PC-9 (cell line): ENCODE measurements at regions not wholly inside any gene's neighbourhood (a gene's known extent, or its start where the extent isn't known, plus 50 kb on each side); places are given as distances from the start of the nearest gene placed in this dataset.

Experiments
- BruUV-seq: library from RNA; stranded (reverse); fragments of 400-500 nt; replicated peaks from 2 replicates; lab custom pipeline; 2021; lab: Mats Ljungman, UMichigan
- CTCF ChIA-PET: fragments of 300-600 bp; sonication (Branson Sonifier 250); formaldehyde crosslinking; loops from one replicate; lab custom pipeline; 2022; ENCODE audit warnings: antibody characterized with exemption; lab: Charles Lee
- POLR2A ChIA-PET: fragments of 300-600 bp; sonication (Branson Sonifier 250); formaldehyde crosslinking; loops from one replicate; lab custom pipeline; 2022; ENCODE audit warnings: antibody characterized with exemption; ENCODE audit not compliant: unreplicated experiment; lab: Charles Lee
- DNase-seq, 2 experiments: peaks; one replicate each; pipeline versions ENCODE4 v3.0.0 to v3.0.0-alpha.2; 2015 to 2022; ENCODE audit warnings: mixed read lengths in 1 of 2
- H2AFZ ChIP-seq: fragments of 200-600 bp; sonication (generic); 2 replicates; pipeline ENCODE4 v1.8.1; 2017; ENCODE audit warnings: antibody characterized with exemption
- H3F3A ChIP-seq: fragments of 200-600 bp; sonication (generic); 2 replicates; pipeline ENCODE4 v1.8.1; 2017; ENCODE audit warnings: antibody characterized with exemption, mild to moderate bottlenecking, low read depth; ENCODE audit not compliant: insufficient read depth
- H3K27ac ChIP-seq: fragments of 200-600 bp; sonication (generic); 2 replicates; pipeline ENCODE4 v1.6.1; 2016; ENCODE audit warnings: mixed run types
- H3K27me3 ChIP-seq: fragments of 200-600 bp; sonication (generic); 2 replicates; pipeline ENCODE4 v1.6.1; 2016; ENCODE audit warnings: low read depth, mixed run types; ENCODE audit not compliant: insufficient read depth
- H3K36me3 ChIP-seq: fragments of 200-600 bp; sonication (generic); 2 replicates; pipeline ENCODE4 v1.6.1; 2016; ENCODE audit warnings: low read depth, mixed run types
- H3K4me1 ChIP-seq: fragments of 200-600 bp; sonication (generic); replicated peaks from 2 replicates; pipeline ENCODE4 v1.6.1; 2016; ENCODE audit warnings: mixed run types; ENCODE audit not compliant: insufficient read depth
- H3K4me2 ChIP-seq: fragments of 200-600 bp; sonication (generic); 2 replicates; pipeline ENCODE4 v1.6.1; 2017; ENCODE audit warnings: mixed run types
- H3K4me3 ChIP-seq: fragments of 200-600 bp; sonication (generic); 2 replicates; pipeline ENCODE4 v1.6.1; 2016; ENCODE audit warnings: mixed run types
- H3K79me2 ChIP-seq: fragments of 200-600 bp; sonication (generic); 2 replicates; pipeline ENCODE4 v1.6.1; 2017; ENCODE audit warnings: low read depth, mixed run types
- H3K9me2 ChIP-seq: fragments of 200-600 bp; sonication (generic); 2 replicates; pipeline ENCODE4 v1.8.1; 2017; ENCODE audit warnings: mild to moderate bottlenecking; ENCODE audit not compliant: insufficient read depth
- H3K9me3 ChIP-seq: fragments of 200-600 bp; sonication (generic); 2 replicates; pipeline ENCODE4 v1.8.1; 2016; ENCODE audit warnings: low read depth; ENCODE audit not compliant: insufficient read depth
- H4K20me1 ChIP-seq: fragments of 200-600 bp; sonication (generic); 2 replicates; pipeline ENCODE4 v1.8.1; 2017; ENCODE audit not compliant: insufficient read depth
- CTCF ChIP-seq: fragments of 200-600 bp; sonication (generic); conservative IDR thresholded peaks from 2 replicates; pipeline ENCODE4 v1.6.1; 2017; ENCODE audit warnings: mixed run types, antibody characterized with exemption, mild to moderate bottlenecking, moderate library complexity
- EZH2 ChIP-seq: fragments of 200-600 bp; sonication (generic); IDR thresholded peaks from 2 replicates; pipeline ENCODE4 v1.8.0; 2017; ENCODE audit warnings: antibody characterized with exemption, low read depth
- intact Hi-C: fragments of 100-400 bp; cut with micrococcal nuclease; formaldehyde crosslinking; loops from one replicate; pipeline ENCODE4 v1.10.0; 2022; ENCODE audit not compliant: unreplicated experiment

- no peaks in the 10 kb centered on the region for H3K9me2 ChIP-seq
- no peaks in the 10 kb centered on the region for H3K27me3 ChIP-seq
- H3K9me3 ChIP-seq, result no peaks in the 10 kb centered on the region
- no peak overlapping the region for H3K4me3 ChIP-seq
- H3K4me1 ChIP-seq, result no peaks in the 10 kb centered on the region
- no peaks in the 10 kb centered on the region for H4K20me1 ChIP-seq
- intact Hi-C loops, result no loop called here
- TF ChIP-seq CTCF (no peak), EZH2 (no peak)
- ChIA-PET POLR2A (no interaction called here), CTCF (no interaction called here)
- H3F3A ChIP-seq, result no peaks in the 10 kb centered on the region
- no peak overlapping the region for H2AFZ ChIP-seq
- no peak overlapping the region for H3K4me2 ChIP-seq
- no peaks in the 10 kb centered on the region for H3K79me2 ChIP-seq
- H3K27ac ChIP-seq, result no peak overlapping the region
- DNase-seq, result no peak
- no TSS peak for BruUV-seq
- no peaks in the 10 kb centered on the region for H3K36me3 ChIP-seq
Observed at GRCh38 chr3:61347981-61348380, 96.7 kb upstream of the FHIT start.

DNA sequence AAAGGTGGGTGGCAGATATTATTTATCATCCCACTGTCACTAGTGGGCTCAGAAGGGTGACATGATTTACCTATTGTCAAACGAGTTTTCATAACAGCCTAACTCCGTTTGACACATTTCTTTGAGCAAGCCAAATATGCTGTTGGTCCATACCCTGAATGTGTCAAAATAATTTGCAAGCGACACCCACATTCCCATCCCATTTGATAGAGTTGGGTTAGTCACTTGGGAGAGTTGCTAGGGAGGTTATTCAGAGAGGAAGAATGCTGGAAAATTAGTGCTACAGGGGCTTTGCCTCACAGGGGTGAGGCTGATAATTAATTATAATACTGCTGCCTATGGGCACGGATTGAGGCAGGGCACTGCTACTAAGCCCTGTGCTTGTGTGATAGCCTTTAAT is 98.5 kb upstream of the FHIT start:
- no peak overlapping the region for H3K4me2 ChIP-seq
- DNase-seq, result no peak
- no peaks in the 10 kb centered on the region for H3K79me2 ChIP-seq
- TF ChIP-seq EZH2 (no peak), CTCF (no peak)
- H3K27me3 ChIP-seq, result no peaks in the 10 kb centered on the region
- H3K9me2 ChIP-seq, result no peaks in the 10 kb centered on the region
- intact Hi-C loops, result no loop called here
- H3F3A ChIP-seq, result no peaks in the 10 kb centered on the region
- H2AFZ ChIP-seq, result no peak overlapping the region
- ChIA-PET POLR2A (no interaction called here), CTCF (no interaction called here)
- BruUV-seq, result no TSS peak
- H3K4me1 ChIP-seq, result no peaks in the 10 kb centered on the region
- H3K4me3 ChIP-seq, result no peak overlapping the region
- H3K9me3 ChIP-seq, result no peaks in the 10 kb centered on the region
- no peaks in the 10 kb centered on the region for H4K20me1 ChIP-seq
- no peak overlapping the region for H3K27ac ChIP-seq
- H3K36me3 ChIP-seq, result no peaks in the 10 kb centered on the region

DNA sequence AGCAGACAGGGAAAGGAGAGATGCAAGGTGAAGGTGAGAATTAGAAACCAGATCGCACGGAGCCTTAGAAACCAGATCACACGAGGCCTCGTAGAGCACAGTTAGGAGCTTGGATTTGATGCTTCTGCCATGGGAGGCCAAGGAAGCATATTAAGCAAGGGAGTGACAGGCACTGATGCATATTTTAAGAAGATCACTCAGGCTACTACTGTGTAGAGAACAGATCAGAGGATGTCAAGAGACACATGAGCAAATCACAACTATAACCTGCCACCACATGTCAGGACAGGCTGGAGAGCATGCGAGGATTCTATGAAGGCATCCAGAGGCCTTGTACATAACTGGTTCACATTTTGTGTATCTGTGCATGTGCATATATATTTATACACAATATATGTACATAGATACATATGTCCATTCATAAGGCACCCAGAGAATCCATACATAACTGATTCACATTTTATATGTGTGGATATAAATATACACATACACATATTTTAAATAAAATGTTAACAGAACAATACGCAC is 99.6 kb upstream of the FHIT start:
- no TSS peak for BruUV-seq
- DNase-seq, result no peak

More for the DNA sequence above, 99.6 kb upstream of the FHIT start:
- Histone ChIP-seq H3K4me3 (no peak overlapping the region), H4K20me1 (no peaks in the 10 kb centered on the region), H3F3A (no peaks in the 10 kb centered on the region), H3K9me2 (no peaks in the 10 kb centered on the region), H2AFZ (no peak overlapping the region), H3K27ac (no peak overlapping the region), H3K36me3 (no peaks in the 10 kb centered on the region), H3K4me2 (no peak overlapping the region), H3K27me3 (no peaks in the 10 kb centered on the region), H3K4me1 (no peaks in the 10 kb centered on the region), H3K79me2 (no peaks in the 10 kb centered on the region), H3K9me3 (no peaks in the 10 kb centered on the region)
- intact Hi-C loops, result no loop called here
- ChIA-PET CTCF (no interaction called here), POLR2A (interaction anchor here (0.6 kb wide), 1 partner anchor 9 kb away, joined by 3 read pairs; no protein-coding TSS in a partner anchor)
- TF ChIP-seq CTCF (no peak), EZH2 (no peak)
